Right renal pelvis (tissue), 4 donors: ENCODE measurements at regions not wholly inside any gene's neighbourhood (a gene's known extent, or its start where the extent isn't known, plus 50 kb on each side); places are given as distances from the start of the nearest gene placed in this dataset.
"Not testable (repeated sequence)": the region's sequence is repeated elsewhere in the genome, so short reads cannot be mapped to it uniquely, and the experiment has no call there.

Experiments used
- DNase-seq, 4 donors: peaks; one replicate each; pipeline ENCODE4 v3.0.0-alpha.2; 2013; ENCODE audit warnings: low read depth in 4 of 4, low spot score in 3 of 4, missing footprints in 1 of 4

GRCh38 chr6:8361259-8361658, 74.1 kb downstream of the SLC35B3 start:
- no peak for DNase-seq

DNA sequence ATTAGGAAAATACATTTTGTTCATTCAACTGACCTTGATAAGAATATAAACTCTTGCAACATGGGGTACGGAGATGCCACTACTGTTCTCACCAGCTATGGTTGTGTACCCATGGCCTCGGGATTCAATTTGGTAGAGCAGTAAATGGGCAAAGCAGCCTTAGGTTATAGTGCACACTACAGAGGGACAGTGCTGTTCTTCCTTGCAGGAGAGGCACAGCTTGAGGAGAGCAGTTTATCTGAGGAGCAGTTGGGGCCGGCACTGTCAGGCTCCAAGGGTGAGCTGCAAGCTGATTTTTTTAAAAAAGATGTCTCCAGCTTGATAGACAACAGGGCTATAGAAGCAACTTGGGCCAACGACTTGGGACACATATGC, 82.4 kb downstream of the SLC35B3 start:
- no peak for DNase-seq

DNA sequence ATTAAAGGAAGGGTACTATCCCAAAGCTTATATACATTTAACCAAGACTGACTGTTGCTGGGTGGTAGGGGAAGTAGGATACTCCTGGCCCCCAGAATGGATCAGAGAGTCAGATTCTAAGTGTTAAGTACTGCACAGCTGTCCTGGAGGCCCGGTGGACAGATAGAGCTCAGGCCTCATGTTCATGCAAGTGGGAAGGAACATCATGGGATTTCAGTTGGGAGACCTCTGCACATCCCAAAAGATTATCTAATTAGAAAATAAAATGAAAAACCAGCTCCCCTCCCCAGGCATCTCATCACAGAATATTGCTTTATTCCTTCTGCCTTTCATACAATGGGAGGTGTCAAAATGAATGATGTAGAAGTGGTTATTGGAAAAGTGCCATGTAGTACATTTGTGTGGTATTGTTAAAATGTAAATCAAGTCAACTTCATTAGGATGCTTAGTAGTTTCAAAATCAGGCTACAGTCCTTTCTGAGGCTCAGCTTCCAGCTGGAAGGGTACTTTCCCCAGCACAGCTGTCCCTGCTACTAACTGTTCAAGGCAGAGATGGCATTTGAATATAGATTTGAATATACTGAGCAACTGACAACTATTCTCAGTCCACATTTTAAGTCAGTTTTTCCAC, 82.9 kb downstream of the SLC35B3 start:
- DNase-seq, result no peak

DNA sequence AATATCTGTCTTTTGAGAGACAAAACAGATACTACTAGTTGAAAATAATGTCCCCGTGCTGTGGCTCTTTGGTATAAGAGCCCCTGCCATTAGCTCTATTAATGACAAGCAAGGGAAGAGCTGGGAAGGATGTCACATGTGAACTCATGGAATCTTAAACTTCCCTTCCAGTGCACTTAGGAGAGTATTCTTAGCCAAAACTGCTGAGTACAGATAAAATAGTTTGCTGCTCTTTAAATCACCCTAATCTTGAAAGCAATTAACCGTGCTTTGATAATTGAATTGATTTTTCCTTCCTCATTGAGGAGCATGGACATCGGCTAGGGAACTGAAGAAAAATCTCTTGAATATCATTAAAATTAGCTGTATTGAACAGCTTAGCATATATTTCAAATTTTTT, 91.7 kb downstream of the SLC35B3 start:
- no peak for DNase-seq

GRCh38 chr6:8342241-8342819, 93.0 kb downstream of the SLC35B3 start:
- DNase-seq, result no peak

DNA sequence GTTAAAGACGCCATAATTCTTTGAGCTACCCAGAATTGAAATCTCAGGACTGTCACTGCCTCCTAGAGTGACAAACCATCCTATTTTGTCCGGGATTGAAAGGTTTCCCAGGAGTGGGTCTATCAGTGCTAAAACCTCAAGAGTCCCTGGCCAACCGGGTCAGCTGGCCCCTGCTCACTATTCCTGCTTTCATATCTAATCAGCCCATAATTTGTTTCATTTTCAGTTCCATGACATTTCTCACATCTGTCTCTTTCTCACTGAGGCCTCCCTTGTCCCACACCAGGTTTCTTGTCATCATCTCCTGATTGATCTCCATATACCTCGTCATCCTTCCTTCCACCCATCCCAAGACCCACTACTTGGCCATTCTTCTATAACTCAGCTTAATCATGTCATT, 98.2 kb downstream of the SLC35B3 start:
- no peak for DNase-seq

DNA sequence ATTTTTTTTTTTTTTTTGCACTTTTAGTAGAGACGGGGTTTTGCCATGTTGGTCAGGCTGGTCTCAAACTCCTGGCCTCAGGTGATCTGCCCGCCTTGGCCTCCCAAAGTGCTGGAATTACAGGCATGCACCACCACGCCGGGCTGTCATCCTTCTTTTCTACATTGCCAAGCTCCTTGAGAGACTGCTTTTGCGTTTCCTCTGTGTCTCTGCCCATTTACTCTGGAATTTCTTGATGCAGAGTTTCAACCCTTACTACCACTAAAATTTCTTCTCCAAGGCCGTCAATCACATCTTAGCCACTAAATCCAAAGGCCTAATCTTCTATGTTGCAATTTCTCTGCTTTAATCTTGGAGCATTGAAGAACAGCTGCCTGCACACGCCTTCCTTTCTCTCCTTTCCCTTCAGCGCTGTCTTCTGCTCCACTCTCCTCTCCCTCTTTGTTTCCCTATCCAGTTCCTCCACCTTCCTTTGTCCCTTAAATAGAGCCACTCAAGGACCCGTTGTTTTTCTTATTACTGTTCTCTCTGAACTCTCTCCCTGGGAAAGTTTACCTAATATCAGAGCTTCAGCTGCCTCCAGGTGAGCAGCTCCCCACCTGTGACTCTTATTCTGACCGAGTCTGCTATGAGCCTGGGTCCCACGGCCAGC, 98.8 kb downstream of the SLC35B3 start:
- DNase-seq, result no peak

- DNase-seq, result no peak
Observed at GRCh38 chr6:8335896-8336295, 99.4 kb downstream of the SLC35B3 start.

GRCh38 chr6:8335381-8335780, 100.0 kb downstream of the SLC35B3 start:
- no peak for DNase-seq

GRCh38 chr6:8334113-8334512, 101.2 kb downstream of the SLC35B3 start:
- no peak for DNase-seq

DNA sequence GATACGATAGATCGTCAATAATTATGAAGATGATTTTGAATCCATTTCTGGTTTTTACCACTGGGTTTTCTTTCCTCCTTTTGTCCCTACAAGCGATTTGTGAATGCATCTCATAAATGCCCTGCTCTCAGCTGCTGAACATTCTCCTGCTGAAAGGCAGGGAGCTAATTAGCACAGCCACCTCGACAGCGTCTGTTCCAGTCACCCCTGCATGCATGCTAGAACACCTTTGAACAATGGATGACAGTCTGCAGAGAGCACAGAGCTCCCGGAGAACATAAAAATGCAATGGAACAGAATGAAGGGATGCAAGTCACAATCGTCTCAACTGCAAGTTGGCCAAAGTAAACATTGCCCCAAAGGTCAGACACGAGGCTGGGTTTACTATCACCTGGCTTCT, 105.8 kb downstream of the SLC35B3 start:
- DNase-seq, result no peak

DNA sequence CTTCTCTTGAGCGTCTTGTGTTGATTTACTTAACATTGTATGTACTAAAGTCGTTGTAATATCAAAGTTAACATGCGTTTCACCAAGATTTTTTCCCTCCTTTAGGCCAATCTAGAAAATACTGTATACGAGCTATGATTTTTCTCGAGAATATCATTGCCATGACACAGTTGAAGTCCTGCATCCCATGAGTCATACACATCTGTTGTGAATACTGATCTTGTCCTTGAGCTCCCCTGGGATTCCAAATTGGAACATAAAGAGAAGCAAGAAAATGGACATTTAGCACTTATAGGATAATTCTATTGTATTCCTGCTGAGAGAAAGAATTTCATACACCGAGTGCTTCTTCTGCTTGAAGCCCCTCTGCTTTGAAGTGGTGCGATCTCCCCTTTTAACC, 109.6 kb downstream of the SLC35B3 start:
- no peak for DNase-seq

- DNase-seq, result no peak
Observed at GRCh38 chr6:8322659-8323058, 112.7 kb downstream of the SLC35B3 start.

DNA sequence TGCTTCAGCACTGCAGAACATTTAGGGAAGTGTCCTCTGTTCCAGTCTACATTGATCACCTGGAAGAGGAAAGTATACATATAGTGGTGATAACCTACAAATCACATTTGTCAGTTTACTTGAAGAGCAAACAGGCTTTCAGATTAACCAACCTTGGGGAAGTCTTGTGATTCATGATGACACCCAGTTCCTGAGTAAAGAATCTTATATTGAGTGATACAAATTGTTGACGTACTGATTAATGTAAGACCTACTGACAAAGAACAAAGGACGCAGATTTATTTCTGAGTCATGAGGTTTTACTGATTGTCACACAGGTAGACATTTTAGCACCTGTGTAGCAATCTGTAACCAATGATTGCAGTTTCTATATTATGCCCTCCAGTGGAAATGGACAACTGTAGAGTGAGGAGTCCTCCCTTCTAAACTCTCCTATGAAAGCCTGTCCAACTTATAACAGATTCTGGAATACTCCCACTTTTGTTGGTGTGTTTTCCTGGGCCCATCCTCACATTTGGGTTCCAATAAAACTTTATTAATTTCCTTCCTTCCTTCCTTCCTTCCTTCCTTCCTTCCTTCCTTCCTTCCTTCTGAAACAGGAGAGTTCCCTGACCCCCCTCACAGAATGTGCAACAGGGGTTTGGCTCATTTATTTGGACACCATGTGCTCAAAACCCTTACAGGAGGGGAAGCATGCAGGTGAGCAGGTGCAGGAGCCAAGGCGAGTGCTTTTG, 113.5 kb downstream of the SLC35B3 start:
- no peak for DNase-seq

DNA sequence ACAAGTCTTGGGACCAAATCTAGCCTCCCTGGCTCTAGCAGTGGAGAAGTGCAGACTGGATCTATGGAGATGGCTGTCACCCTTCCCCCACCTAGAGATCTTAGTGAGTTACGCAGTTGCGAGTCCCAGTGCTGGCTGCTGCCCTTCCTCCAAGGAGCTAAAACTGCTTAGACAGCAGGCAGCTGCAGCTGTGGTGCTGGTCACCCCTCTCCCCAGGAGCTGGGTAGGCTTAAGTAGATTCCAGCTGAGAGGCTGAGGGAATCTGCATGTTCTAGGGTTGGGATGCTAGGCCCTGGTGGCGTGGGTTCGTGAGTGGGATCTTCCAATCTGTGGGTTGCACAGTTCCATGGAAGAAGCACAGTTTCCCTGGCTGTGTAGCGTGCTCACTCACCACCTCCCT, 120.2 kb downstream of the SLC35B3 start:
- no peak for DNase-seq

DNA sequence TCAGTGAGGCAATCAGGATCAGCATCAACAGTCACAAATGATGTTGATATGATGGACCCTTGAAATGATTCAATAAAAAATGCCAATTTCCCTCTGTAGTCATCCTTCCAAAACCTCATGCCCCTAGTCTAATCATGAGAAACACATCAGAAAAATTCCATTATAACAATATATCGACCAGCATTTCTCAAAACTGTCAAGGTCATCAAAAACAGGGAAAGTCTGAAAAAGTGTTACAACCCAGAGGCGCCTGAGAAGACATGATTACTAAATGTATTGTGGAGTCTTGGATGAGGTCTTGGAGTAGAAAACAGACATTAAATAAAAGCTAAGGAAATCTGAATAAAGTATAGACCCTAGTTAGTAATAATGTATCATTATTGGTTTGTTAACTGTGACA, 133.8 kb downstream of the SLC35B3 start:
- no peak for DNase-seq

DNA sequence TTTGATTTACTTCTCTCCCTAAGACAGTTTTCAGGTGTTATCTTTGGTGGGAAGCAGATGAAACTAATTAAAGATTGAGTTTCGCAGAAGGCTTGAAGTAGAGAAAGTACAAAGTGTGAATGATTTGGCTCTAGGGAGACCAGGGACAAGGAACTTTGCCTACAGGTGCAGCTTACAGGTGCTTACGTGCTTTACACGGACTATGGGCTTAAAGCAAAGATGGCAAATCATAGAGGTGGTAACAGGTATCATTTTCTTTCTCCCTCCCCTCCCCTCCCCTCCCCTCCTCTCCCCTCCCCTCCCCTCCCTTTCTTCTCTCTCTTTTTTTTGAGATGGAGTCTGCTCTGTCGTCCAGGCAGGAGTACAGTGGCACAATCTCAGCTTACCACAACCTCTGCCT, 136.3 kb downstream of the SLC35B3 start:
- DNase-seq, result no peak

DNA sequence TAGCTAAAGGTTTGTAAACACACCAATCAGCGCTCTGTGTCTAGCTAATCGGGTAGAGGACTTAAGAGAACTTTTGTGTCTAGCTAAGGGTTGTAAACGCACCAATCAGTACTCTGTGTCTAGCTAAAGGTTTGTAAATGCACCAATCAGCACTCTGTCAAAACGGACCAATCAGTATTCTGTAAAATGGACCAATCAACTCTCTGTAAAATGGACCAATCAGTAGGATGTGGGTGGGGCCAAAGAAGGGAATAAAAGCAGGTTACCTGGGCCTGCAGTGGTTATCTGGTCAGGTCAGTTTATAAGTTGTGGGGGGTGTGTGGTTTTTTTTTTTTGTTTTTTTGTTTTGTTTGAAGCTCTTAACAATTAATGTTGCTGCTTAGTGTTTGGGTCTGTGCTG, 152.4 kb downstream of the SLC35B3 start:
- DNase-seq, result not testable (repeated sequence)

- no peak for DNase-seq
Observed at GRCh38 chr6:8282380-8282779, 153.0 kb downstream of the SLC35B3 start.

DNA sequence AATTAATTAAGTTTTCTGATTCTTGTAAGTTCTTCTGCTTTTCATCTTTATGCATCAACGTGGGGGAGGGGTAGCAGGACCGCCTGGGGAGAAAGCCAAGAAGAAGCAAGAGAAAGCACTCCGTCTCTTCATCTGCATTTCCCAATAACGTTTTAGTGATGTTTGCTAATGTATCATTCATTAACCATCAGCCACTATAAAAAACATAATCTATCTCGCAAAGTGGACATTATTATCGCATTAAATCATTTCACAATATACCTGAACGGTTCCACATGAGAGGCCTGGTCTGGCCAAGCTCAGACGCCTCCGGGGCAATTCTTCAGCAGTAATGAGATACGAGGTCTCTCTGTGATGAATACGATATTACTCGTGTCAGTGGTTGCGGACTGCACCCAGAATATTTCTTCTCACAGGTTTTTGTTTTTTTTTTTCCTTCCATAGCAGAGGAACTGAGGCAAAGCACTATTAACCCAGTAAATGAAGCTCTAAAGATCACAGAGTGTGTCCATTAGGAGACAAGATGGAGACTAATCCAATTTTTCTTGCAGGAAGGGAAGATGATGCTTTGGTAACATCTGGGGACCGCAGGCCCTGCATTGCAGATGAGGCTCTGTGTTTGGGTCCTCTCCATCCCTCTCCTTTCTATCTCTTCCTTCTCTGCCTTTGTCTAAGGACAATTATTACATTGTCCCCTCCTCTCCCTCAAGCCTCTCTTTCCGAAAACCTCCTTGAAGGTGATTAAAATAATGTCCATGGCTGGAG, 156.1 kb downstream of the SLC35B3 start:
- no peak for DNase-seq

GRCh38 chr6:8278562-8278961, 156.8 kb downstream of the SLC35B3 start:
- no peak for DNase-seq
